ENCODE measurements at regions not wholly inside any gene's neighbourhood (a gene's known extent, or its start where the extent isn't known, plus 50 kb on each side); places are given as distances from the start of the nearest gene placed in this dataset.

DNA sequence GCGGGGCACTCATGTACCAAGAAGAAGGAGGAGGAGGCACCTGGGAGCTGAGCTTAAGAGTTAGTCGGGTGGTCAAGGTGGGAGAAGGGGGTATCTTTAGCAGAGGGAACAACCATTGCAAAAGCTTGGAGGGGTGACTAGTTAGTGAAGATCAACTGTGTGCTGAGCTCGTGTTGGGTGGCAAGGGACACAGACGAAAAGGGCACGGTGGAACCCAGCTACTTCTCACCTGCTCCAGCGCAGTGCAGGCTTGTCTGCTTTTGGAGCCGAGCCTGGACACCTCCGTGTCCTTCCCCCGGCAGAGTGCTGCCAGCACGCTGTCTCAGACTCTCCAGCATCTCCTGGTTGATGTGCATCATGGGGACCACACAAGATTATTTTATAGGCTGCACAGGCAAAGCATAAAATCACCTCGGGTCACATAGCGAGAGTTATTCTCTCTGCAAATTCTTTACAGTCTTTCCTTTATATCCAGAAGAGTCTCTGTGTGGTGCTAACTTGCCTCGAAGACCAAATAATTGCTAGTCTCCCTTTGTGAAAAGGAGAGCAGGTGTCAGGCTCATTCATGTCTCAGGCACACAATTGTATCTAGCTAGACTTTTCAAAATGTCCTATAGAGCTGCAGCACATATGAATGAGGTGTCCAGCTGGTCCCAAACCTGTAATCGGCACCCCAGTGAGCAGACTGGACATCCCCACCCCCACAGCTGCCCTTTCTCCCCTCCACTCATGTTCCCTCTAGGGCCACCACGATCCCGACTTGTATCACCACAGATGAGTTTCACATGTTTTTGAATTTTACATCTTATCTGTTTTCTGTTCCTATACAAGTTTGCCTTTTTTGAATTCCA, 123.4 kb downstream of the CEBPB start:
- DNase-seq (ENCODE audit: low read depth in 3 of 3) = no peak

DNA sequence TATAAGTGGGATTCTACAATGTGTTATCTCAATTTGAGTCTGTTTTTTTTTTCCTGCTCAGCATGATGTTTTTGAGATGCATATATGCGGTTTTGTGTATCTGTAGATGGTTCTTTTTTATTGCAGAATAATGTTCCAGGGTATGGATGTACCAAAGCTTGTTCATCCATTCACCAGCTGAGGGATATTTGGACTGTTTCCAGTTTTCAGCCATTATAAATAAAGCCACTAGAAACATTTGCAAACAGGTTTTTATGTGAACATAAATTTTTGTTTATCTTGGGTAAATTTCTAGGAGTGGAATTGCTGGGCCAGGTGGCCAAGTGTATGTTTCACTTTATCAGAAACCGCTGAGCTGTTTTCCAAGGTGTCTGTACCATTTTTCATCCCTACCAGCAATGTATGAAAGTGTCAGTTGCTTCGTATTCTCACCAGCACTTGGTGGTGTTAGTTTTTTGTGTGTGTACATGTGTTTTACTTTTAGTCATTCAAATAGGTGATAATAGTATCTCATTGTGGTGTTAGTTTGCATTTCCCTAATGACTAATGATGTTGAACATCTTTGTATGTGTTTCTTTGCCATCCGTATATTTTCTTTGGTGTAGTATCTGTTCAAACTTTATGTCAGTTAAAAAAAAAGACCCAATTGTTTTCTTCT, 124.2 kb downstream of the CEBPB start:
- DNase-seq (ENCODE audit: low read depth in 3 of 3) = no peak

DNA sequence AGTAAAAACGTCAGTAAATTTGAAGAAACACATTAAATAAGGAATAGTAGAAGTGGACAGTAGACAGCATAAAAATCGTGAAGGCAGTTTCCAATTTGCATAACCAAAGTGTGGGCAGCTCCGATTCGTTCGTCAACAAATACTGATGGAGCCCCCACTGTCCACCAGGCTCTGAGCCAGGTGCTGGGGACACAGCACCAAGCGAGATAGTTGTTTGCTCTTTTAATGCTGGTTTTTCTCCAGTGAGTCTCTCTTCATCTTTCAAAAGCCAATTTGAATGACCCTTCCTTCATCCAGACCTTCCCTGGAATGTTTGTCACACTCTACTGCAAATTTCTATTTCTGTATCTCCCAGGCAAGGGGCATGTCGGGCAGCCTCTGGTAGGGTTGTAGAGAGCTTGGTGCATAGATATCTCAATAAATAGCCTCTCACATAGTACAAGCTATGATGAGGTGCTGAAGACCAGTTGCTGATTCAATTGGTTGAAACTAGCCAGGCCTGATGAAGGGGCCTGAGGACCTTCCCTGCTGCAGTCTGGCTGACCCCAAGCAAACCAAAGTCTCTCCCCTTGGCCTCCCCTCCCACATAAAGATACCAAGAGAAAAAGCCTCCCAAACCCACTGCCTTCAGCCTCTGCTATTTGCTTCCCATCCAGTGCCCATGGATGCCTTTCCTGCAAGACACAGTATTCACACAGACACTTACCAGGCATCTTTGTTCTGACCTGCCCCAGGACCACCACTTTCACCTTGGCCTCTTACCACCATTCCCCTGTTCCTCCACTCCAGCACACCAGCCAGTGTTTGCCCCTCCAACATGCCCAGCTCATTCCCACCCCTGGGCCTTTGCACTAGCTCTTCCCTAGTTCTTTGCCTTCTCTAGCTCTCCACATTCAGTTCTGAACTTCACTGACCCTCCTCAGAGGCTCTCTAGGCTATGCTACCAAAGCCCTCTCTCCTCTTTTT, 125.2 kb downstream of the CEBPB start:
- DNase-seq (ENCODE audit: low read depth in 3 of 3) = no peak

DNA sequence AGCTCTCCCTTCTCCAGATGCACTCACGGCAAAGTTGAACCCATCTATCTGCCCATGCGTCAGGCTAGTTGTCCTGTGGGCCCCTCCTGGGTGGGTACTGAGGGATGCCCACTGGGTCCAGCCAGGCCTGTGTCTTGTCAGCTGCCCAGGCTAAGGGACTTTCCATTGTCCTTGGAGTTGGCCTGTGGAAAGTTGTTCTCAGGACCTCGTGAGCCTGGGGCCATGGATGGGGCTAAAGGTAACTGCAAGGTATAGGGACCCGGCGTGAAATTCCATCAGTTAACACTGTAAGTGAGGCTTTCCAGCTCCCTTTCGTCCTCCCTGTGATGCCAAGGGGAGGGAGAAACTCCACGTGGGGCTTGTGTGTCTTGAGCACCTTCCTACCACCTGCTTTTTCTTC, 126.5 kb downstream of the CEBPB start:
- no peak for DNase-seq (ENCODE audit: low read depth in 3 of 3)

DNA sequence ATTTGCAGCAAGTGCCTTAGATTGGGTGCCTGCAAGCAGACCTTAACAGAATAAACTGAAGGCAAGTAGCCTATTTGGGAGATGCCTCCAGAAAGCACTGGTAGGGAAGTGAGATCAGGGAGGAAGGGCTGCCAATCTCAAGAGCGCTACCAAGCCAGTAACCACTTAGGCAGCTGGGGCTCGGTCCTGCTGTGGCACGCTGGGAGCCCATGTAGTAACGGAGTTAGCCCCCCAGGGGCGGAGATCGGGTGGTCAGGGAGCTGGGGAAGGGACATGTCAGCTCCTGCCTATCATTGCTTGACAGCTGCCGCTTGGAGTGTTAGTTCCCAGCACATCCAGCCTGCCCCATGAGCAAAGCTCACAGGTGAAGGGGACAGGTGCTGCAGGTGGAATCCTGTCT, 127.0 kb downstream of the CEBPB start:
- DNase-seq (ENCODE audit: low read depth in 3 of 3) = no peak

DNA sequence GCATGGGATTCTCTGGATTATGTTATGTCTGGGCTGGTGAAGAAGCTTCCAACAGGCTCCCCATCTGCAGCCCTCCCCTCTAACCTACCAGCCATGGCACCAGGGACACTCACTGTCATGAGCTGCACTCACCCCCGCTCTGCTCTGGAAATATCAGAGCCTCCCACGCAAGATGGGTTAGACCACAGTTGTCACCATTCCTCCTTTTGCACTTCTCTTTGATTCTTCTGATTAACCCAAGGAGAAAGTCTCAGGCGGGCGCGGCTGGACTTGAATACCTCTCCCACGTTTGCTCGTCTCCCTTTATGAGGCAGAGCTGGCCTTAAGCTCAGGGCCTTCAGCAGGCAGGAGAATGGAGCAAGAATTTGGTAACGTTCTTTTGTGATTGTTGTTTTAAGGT, 128.1 kb downstream of the CEBPB start:
- DNase-seq (ENCODE audit: low read depth in 3 of 3) = no peak

DNA sequence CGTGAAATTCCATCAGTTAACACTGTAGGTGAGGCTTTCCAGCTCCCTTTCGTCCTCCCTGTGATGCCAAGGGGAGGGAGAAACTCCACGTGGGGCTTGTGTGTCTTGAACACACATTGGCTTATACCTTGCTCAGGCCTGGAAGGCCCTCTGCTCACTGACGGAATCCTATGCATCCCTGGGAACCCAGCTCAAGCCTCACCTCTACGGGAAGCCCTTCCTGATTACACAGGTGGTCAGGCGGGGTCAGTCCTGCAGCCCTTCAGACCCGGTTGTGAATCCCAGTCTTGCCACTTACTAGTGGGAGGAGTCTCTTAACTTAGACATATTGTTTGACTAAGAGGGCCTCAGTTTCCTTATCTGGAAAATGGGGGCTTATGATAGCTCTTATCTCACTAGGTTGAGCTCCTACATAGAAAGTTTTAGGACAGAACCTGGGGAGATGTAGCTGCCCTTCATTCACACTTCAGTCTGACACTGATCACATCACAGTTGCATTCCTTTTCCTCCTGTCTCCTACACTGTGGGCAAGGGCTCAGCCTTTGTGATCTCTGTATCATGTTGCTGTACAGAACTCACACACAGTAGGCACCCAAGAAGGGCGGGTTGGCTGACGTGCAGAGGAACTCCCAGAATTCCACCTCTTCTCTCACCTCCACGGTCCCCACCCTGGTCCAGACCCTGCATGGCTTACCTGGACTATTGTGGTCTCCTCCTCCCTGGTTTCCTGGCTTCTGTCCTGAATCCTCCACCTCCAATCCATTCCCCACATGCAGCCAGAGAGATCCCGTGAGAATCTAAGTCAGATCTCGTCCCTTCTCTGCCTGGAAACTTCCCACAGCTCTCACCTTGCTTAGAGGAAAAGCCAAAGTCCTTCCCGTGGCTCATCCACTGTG, 129.6 kb downstream of the CEBPB start:
- no peak for DNase-seq (ENCODE audit: low read depth in 3 of 3)

DNA sequence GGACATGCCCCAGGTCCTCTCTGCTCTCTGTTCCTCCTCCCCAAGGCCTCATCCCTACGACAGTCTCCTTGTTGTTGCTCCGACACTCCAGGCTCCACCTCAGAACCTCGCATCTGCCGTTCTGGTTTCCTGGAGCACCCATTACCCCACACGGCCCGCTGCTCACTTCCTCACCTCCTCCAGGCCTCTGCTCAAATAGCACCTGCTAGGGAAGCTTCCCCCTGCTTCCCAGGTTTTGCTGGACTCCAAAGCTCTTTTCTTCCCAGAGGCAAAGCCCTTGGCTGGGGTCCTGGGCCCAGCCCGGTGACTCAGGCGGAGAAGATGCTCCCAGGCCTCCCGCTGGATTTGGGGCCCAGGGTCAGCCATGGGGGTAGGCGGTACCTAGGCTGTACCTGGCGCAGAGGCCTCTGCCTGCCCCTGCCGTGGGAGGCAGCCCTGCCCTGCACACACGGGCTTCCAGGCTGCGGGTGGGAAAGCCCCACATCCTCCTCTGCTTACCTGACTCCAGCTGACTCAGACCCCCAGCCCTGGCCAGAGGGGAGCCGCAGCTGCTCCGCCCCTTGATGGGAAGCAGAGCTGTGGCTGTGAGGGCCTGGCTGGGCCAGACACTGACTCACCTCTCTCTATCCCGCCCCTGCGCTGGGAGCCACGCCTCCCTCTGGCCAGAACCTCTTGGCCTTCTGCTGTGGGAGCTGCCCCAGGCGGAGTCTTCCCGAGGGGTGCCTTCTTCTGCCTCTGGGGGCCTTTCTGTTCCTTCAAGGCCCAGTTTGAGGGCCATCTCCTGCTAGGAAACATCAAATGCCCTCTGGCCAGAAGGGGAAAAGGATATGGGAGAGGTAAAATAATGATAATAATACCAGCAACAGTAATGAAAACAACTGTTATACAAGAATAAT, 130.5 kb downstream of the CEBPB start:
- no peak for DNase-seq (ENCODE audit: low read depth in 3 of 3)

DNA sequence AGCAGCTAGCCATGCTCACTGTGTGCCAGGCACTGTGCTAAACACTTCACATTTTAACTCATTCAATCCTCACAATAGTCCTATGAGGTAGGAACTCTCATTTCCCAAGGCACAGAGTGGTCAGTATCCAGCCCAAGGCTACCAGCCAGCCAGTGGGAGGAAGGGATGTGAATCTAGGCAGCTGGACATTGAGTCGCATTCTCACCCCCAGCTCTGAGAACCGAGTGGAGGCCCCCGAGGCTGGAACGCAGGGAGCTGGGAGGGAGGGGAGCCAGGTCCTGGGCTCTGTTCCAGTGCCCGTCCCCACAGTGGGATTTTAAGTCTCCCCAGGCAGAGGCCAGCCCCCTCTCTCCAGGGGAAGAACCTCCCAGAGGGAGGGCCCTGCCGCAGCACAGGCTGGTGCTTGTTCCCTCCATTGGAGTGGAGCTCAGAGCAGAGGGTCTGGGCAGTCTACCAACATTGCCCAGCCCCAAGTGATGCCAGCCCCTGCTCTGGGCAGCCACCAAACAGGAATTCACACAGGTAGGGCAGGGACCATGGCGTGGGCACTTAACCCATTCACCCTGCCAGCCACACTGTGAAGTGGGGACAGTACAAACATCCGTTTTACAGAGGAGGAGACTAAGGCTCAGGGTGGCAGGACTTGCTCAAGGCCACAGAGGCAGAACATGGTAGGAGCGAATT, 131.3 kb downstream of the CEBPB start:
- DNase-seq (ENCODE audit: low read depth in 3 of 3) = no peak

DNA sequence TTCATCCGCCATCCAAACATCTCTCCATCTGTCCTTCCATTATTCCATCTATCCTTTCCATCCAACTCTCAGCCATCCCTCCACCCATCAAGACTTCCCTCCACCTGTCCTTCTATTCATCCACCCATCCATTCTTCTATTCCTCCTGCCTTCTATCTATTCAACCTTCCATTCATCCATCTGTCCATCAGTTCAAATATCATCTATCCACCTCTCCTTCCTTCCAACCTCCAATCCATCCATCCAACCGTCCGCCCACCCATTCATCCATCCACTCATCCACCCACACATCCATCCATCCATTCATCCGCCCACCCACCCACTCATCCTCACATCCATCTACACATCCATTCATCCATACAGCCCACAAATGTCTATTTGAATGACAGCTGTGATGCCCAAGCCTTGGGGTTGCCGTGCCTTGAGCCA, 132.1 kb downstream of the CEBPB start:
- DNase-seq (ENCODE audit: low read depth in 3 of 3) = no peak

DNA sequence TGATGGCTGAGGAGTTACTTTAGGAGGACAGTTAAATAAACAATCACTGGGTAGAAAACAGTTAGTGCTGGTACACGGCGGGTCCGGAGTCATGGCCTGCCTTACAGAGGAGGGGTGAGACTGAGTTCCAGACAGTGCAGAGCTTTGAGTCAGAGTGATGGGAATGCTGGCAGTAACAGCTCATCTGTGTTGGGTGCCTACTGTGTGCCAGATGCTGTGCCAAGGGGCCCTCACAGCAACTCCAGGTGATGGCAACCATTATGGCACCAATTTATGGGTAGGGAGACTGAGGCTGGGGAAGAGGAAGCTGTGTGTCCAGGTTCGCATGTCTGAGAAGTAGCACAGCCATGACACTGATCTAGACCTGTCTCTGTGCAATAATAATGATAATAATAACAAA, 132.6 kb downstream of the CEBPB start:
- DNase-seq (ENCODE audit: low read depth in 3 of 3) = no peak

DNA sequence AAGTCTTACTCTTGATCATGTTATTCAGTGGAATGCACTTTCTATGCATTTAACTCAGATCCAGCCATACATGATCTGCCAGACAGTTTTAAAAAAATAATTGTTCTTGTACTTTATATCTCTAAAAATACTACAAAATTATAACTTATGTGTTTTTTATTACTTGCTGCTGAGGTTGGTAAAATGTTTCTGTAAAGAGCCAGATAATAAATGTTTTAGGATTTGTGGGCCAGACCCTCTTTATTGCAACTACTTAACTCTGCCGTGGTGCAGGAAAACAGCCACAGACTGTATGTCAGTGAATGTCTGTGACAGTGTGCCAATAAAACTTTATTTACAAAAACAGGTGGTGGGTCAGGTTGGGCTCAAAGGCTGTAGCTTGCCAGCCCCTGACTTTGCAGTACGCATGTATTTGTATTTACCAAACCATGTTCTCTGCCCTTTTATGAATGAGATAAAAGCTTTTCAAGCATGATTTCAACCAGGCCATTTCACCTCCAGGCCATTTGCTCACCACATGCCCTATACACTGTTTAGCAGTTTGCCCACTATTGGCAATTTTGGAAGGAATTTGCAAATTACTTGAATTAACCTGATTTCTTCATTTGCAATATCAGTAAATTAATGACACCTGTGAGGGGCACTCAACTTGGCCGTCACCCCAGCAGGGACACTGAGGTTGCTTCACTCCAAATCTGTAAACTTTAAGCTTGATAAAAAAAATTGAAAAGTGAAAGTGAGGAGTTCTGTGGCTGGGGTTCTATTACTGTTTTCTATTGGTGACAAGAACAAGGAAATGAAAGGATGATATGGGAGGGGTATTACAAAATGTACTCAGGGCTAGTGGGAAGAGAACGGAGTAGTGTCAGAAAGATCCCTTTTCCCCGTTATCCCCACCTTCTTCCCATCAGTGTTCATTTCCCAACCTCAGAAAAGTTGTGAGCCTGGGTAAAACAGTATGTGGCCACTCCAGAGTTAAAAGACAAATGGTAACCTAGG, 133.4 kb downstream of the CEBPB start:
- DNase-seq (ENCODE audit: low read depth in 3 of 3) = no peak

DNA sequence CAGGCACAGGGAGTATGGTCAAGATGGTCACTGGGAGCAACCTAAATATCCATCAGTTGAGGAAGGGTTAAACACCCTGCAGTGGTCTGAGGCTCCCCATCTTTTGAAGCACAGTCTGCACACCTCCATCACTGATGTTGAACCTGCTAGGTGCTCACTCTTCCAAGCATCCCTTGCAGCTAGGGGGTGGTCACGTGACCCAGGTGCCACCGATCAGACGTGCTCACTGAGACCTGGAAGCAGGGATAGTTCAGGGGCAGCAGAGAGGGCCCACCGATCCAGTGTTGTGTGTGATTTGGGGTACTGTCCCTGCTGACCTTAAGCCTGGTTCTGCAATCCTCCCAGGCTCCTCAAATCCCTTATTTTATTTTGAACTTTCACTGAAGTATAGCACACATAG, 134.6 kb downstream of the CEBPB start:
- DNase-seq (ENCODE audit: low read depth in 3 of 3) = no peak

DNA sequence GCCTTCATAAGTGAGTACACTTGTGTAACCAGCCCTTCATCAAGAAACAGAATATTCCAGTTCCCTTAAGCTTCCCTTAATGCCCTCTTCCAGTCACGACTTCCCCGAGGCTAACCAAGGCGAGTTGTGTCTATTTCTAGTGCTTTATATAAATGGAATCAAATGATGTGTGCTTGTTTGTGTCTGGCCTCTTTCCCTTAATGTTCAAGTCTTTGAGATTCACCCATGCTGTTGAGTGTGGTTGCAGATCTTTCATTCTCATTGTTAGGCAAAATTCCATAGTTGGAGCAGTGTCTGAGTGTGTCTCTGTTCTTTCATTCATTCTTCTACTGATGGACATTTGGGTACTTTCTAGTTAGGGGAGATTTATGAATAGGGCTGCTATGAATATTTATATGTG, 135.0 kb downstream of the CEBPB start:
- no peak for DNase-seq (ENCODE audit: low read depth in 3 of 3)

DNA sequence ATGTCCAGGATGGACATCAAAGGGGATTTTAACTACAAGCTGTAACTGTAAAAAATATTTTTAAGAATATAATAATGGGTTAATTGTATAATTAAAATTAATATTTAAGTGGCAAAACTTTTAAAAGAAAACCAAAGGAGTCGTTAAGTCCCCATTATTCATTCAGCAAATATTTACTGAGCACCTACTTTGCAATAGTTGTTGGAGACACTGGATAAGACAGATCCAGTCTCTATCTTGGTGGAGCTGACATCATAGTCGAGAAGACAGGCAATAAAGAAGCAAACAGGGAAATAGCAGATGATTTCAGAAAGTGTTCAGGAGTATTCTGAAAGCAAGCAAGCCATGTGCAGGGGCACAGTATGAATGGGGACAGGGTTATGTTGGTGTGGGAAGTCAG, 137.0 kb downstream of the CEBPB start:
- DNase-seq (ENCODE audit: low read depth in 3 of 3) = no peak

DNA sequence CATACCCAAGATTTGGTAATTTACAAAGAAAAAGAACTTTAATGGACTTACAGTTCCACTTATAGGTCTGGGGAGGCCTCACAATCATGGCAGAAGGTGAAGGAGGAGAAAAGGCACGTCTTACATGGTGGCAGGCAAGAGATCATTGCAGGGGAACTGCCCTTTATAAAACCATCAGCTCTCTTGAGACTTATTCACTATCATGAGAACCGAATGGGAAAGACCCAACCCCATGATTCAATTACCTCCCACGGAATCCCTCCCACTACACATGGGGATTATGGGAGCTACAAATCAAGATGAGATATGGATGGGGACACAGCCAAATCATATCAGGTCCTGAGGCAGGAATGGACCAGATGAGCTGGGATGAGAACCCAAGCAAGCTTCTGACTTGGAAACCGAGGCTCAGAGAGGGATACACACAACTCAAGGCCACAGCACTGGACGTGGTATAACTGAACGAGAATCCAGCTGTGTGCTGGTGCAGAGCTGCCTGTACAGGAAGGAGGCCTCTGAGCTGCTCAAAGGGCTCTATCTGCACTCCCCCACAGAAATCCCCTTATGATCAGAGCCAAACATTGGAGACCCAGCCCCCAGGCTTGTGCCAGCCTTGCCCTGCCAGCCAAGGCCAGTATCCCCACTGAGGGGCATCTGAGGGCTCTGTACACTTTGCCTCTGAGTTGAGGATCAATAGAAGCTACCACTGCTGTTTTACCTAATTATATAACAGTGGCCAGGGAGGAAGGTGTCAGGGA, 137.8 kb downstream of the CEBPB start:
- no peak for DNase-seq (ENCODE audit: low read depth in 3 of 3)
